Head of caudate nucleus (tissue), 42 donors: ENCODE measurements at regions not wholly inside any gene's neighbourhood (a gene's known extent, or its start where the extent isn't known, plus 50 kb on each side); places are given as distances from the start of the nearest gene placed in this dataset.
"Not testable (repeated sequence)": the region's sequence is repeated elsewhere in the genome, so short reads cannot be mapped to it uniquely, and the experiment has no call there.

Experiments used
- DNase-seq, 42 donors: peaks; one replicate each; pipeline versions ENCODE4 v3.0.0 to v3.0.0-alpha.2; 2020 to 2021; ENCODE audit warnings: mixed read lengths in 7 of 42
- intact Hi-C: fragments of 100-400 bp; cut with DNase I; formaldehyde crosslinking; loops from one replicate; pipeline ENCODE4 v1.15.0; 2022

- intact Hi-C loops = no loop called here
- no peak for DNase-seq
Measured at GRCh38 chr3:177713928-177714900, 516.9 kb upstream of the TBL1XR1 start.

- no peak for DNase-seq
- intact Hi-C loops = no loop called here
Measured at GRCh38 chr3:177714945-177715344, 517.7 kb upstream of the TBL1XR1 start.

- intact Hi-C loops = no loop called here
- no peak for DNase-seq
Measured at GRCh38 chr3:177715980-177716379, 518.7 kb upstream of the TBL1XR1 start.

GRCh38 chr3:177720927-177721326, 523.6 kb upstream of the TBL1XR1 start:
- intact Hi-C loops, DNase-seq: not testable (repeated sequence)

GRCh38 chr3:177721864-177722785, 524.8 kb upstream of the TBL1XR1 start:
- intact Hi-C loops = no loop called here
- DNase-seq = no peak

- intact Hi-C loops = no loop called here
- peak in 35 of 42 donors; percentile 4 to 70 (median 35) for DNase-seq
Measured at GRCh38 chr3:177724020-177724638, 526.8 kb upstream of the TBL1XR1 start.

- no peak for DNase-seq
- intact Hi-C loops = no loop called here
Measured at GRCh38 chr3:177725165-177725564, 527.9 kb upstream of the TBL1XR1 start.

GRCh38 chr3:177726807-177727206, 529.5 kb upstream of the TBL1XR1 start:
- DNase-seq = no peak
- intact Hi-C loops = no loop called here

GRCh38 chr3:177729956-177730681, 532.8 kb upstream of the TBL1XR1 start:
- intact Hi-C loops = no loop called here
- peak in 1 of 42 donors; percentile 9 for DNase-seq

GRCh38 chr3:177730814-177731213, 533.5 kb upstream of the TBL1XR1 start:
- intact Hi-C loops = no loop called here
- DNase-seq = no peak

GRCh38 chr3:177731644-177732268, 534.5 kb upstream of the TBL1XR1 start:
- intact Hi-C loops = no loop called here

GRCh38 chr3:177733233-177733632, 536.0 kb upstream of the TBL1XR1 start:
- intact Hi-C loops = no loop called here
- no peak for DNase-seq

More at GRCh38 chr3:177731644-177732268, 534.5 kb upstream of the TBL1XR1 start:
- DNase-seq = no peak

- DNase-seq = no peak
Measured at GRCh38 chr3:177733936-177734335, 536.7 kb upstream of the TBL1XR1 start.

GRCh38 chr3:177735431-177735830, 538.1 kb upstream of the TBL1XR1 start:
- DNase-seq = no peak
- intact Hi-C loops = no loop called here

More at GRCh38 chr3:177733936-177734335, 536.7 kb upstream of the TBL1XR1 start:
- intact Hi-C loops = no loop called here

GRCh38 chr3:177739461-177739860, 542.2 kb upstream of the TBL1XR1 start:
- no peak for DNase-seq
- intact Hi-C loops = no loop called here

GRCh38 chr3:177740254-177740653, 543.0 kb upstream of the TBL1XR1 start:
- intact Hi-C loops = no loop called here
- no peak for DNase-seq

- DNase-seq = no peak
- intact Hi-C loops = no loop called here
Measured at GRCh38 chr3:177742273-177742672, 545.0 kb upstream of the TBL1XR1 start.
